H9 (cell line): ENCODE measurements at regions not wholly inside any gene's neighbourhood (a gene's known extent, or its start where the extent isn't known, plus 50 kb on each side); places are given as distances from the start of the nearest gene placed in this dataset.

ENCODE experiments used
- DNase-seq: peaks from one replicate; pipeline ENCODE4 v3.0.0-alpha.2; 2017
- H2AFZ ChIP-seq: one replicate; pipeline ENCODE4 v1.6.1; 2013; ENCODE audit warnings: mild to moderate bottlenecking, low read length, control low read depth, moderate library complexity
- H2AK5ac ChIP-seq: 2 replicates; pipeline ENCODE4 v1.6.1; 2013; ENCODE audit warnings: low read length, control low read depth, mixed read lengths; ENCODE audit not compliant: insufficient read length
- H2BK120ac ChIP-seq: one replicate; pipeline ENCODE4 v1.6.1; 2013; ENCODE audit warnings: low read depth, mild to moderate bottlenecking, low read length, control low read depth, inconsistent platforms; ENCODE audit not compliant: poor library complexity, severe bottlenecking
- H2BK12ac ChIP-seq: 2 replicates; pipeline ENCODE4 v1.6.1; 2013; ENCODE audit warnings: low read length, control low read depth, mixed read lengths, low read depth; ENCODE audit not compliant: insufficient read length
- H2BK15ac ChIP-seq: 2 replicates; pipeline ENCODE4 v1.6.1; 2013; ENCODE audit warnings: low read depth, low read length, control low read depth
- H2BK20ac ChIP-seq: one replicate; pipeline ENCODE4 v1.6.1; 2013; ENCODE audit warnings: low read depth, mild to moderate bottlenecking, low read length, control low read depth, inconsistent platforms; ENCODE audit not compliant: poor library complexity, severe bottlenecking
- H2BK5ac ChIP-seq: 2 replicates; pipeline ENCODE4 v1.6.1; 2013; ENCODE audit warnings: low read length, control low read depth, mixed read lengths; ENCODE audit not compliant: insufficient read length
- H3K14ac ChIP-seq: 2 replicates; pipeline ENCODE4 v1.6.1; 2013; ENCODE audit warnings: low read length, control low read depth; ENCODE audit not compliant: insufficient read depth
- H3K18ac ChIP-seq: 2 replicates; pipeline ENCODE4 v1.6.1; 2013; ENCODE audit warnings: low read depth, mild to moderate bottlenecking, mixed read lengths, low read length, control low read depth; ENCODE audit not compliant: insufficient read length
- H3K23ac ChIP-seq: 2 replicates; pipeline ENCODE4 v1.6.1; 2013; ENCODE audit warnings: low read length, control low read depth, mixed read lengths, low read depth; ENCODE audit not compliant: insufficient read length
- H3K23me2 ChIP-seq: 2 replicates; pipeline ENCODE4 v1.6.1; 2013; ENCODE audit warnings: low read depth, mild to moderate bottlenecking, mixed read lengths, low read length, control low read depth; ENCODE audit not compliant: insufficient read length, poor library complexity, severe bottlenecking
- H3K27ac ChIP-seq: 2 replicates; pipeline ENCODE4 v1.5.1; 2013; ENCODE audit warnings: low read length, control low read depth, mixed read lengths, low read depth; ENCODE audit not compliant: insufficient read length
- H3K27me3 ChIP-seq: 2 replicates; pipeline ENCODE4 v1.6.1; 2013; ENCODE audit warnings: low read length, control low read depth, inconsistent platforms; ENCODE audit not compliant: insufficient read depth
- H3K4ac ChIP-seq: 2 replicates; pipeline ENCODE4 v1.6.1; 2013; ENCODE audit warnings: low read depth, mild to moderate bottlenecking, control low read depth, inconsistent platforms, low read length, moderate library complexity
- H3K4me1 ChIP-seq: 2 replicates; pipeline ENCODE4 v1.6.1; 2013; ENCODE audit warnings: low read length, control low read depth, inconsistent platforms; ENCODE audit not compliant: insufficient read depth
- H3K4me2 ChIP-seq: 2 replicates; pipeline ENCODE4 v1.6.1; 2013; ENCODE audit warnings: low read length, control low read depth, mixed read lengths; ENCODE audit not compliant: insufficient read length, insufficient read depth
- H3K56ac ChIP-seq: 2 replicates; pipeline ENCODE4 v1.6.1; 2013; ENCODE audit warnings: low read depth, mild to moderate bottlenecking, mixed read lengths, low read length, control low read depth; ENCODE audit not compliant: insufficient read length
- H3K79me1 ChIP-seq: 2 replicates; pipeline ENCODE4 v1.6.1; 2013; ENCODE audit warnings: low read depth, mild to moderate bottlenecking, moderate library complexity, low read length, control low read depth, inconsistent platforms; ENCODE audit not compliant: insufficient read depth, poor library complexity, severe bottlenecking
- H3K79me2 ChIP-seq: 2 replicates; pipeline ENCODE4 v1.6.1; 2013; ENCODE audit warnings: low read length, control low read depth, inconsistent platforms; ENCODE audit not compliant: insufficient read depth
- H3K9ac ChIP-seq: 2 replicates; pipeline ENCODE4 v1.6.1; 2013; ENCODE audit warnings: low read length, control low read depth, mixed read lengths; ENCODE audit not compliant: insufficient read length; ENCODE audit errors: extremely low read depth
- H3K9me3 ChIP-seq: one replicate; pipeline ENCODE4 v1.6.1; 2013; ENCODE audit warnings: low read depth, low read length, inconsistent platforms; ENCODE audit not compliant: control insufficient read depth
- H3T11ph ChIP-seq: one replicate; pipeline ENCODE4 v1.6.1; 2013; ENCODE audit warnings: mild to moderate bottlenecking, low read length, control low read depth, inconsistent platforms
- H4K20me1 ChIP-seq: one replicate; pipeline ENCODE4 v1.6.1; 2013; ENCODE audit not compliant: control insufficient read depth, insufficient read length, insufficient read depth
- H4K5ac ChIP-seq: 2 replicates; pipeline ENCODE4 v1.6.1; 2013; ENCODE audit warnings: low read depth, mild to moderate bottlenecking, mixed read lengths, low read length, control low read depth; ENCODE audit not compliant: insufficient read length
- H4K8ac ChIP-seq: replicated peaks from 2 replicates; pipeline ENCODE4 v1.6.1; 2013; ENCODE audit warnings: low read length, control low read depth, mixed read lengths, low read depth; ENCODE audit not compliant: insufficient read length
- H4K91ac ChIP-seq: 2 replicates; pipeline ENCODE4 v1.6.1; 2013; ENCODE audit warnings: low read depth, mild to moderate bottlenecking, moderate library complexity, mixed read lengths, low read length, control low read depth; ENCODE audit not compliant: insufficient read length
- H3K27ac Mint-ChIP-seq, 3 experiments: 2 replicates in 2 of 3; 3 replicates in 1 of 3; pipeline ENCODE4 v1.8.0; 2020 to 2021; ENCODE audit warnings: mixed read lengths in 3 of 3, mild to moderate bottlenecking in 1 of 3, moderate library complexity in 1 of 3
- H3K27me3 Mint-ChIP-seq: 2 replicates; pipeline ENCODE4 v1.8.0; 2021; ENCODE audit warnings: low read depth, mild to moderate bottlenecking, moderate library complexity, mixed read lengths
- H3K36me3 Mint-ChIP-seq, 3 experiments: 2 replicates in 2 of 3; 3 replicates in 1 of 3; pipeline ENCODE4 v1.8.0; 2020 to 2021; ENCODE audit warnings: low read depth in 3 of 3, mixed read lengths in 3 of 3; ENCODE audit not compliant: insufficient read depth in 1 of 3
- H3K4me1 Mint-ChIP-seq, 2 experiments: 2 replicates each; pipeline ENCODE4 v1.8.0; 2020; ENCODE audit warnings: mixed read lengths in 2 of 2
- H3K4me3 Mint-ChIP-seq, 2 experiments: 2 replicates in 1 of 2; 3 replicates in 1 of 2; pipeline ENCODE4 v1.8.0; 2020 to 2021; ENCODE audit warnings: mild to moderate bottlenecking in 2 of 2, mixed read lengths in 2 of 2, moderate library complexity in 1 of 2
- H3K9me3 Mint-ChIP-seq, 2 experiments: 2 replicates in 1 of 2; 3 replicates in 1 of 2; pipeline ENCODE4 v1.8.0; 2020; ENCODE audit warnings: mild to moderate bottlenecking in 2 of 2, mixed read lengths in 2 of 2, moderate library complexity in 1 of 2
- WGBS: extraction: QIAGEN DNeasy Blood & Tissue Kit; methylation state at CpG from one replicate; pipeline ENCODE4 v1.1.7; 2013; ENCODE audit warnings: missing lambda C conversion rate, low lambda C conversion rate, mixed read lengths; ENCODE audit not compliant: insufficient read length; ENCODE audit errors: extremely low coverage; 5-methylcytosine and 5-hydroxymethylcytosine counted together
- TF ChIP-seq, protein P1 (sequence below): fragments of 200-600 bp; sonication (generic); conservative IDR thresholded peaks from 3 replicates; pipeline ENCODE4 v1.8.0; 2021; ENCODE audit warnings: antibody characterized with exemption, mild to moderate bottlenecking

DNA sequence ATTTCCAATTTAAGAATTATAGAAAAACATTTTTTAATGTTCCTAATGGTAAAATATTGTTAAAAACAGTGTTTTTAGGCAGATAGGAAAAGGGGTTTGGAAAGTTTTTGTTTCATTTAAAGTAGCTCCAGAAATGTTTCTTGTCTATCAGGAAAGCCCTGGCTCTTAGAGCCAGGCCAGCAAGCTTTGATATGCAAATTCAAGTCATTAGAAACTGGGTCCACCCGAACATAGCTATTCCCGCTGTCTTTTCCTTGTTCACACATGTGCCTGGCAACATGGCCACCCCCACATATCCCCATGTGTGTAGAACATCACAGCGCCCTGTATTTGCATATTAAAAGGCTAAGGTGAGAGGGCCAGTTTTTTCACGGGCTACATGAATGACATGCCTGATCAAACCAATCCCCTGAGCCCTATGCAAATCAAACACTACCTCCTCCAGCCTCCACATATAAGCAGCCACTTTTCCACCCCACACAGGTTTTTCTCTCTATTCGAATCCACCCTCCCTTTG, 925.3 kb upstream of the CDH10 start:
- DNase-seq: peak; percentile 60
- peaks cover 40 to 55% of the 10 kb centered on the region in 2 experiments for H3K4me1 Mint-ChIP-seq
- H3K27ac Mint-ChIP-seq: peak overlapping the region in 2 of 3 experiments; percentile 46 to 82; a peak in 5 of 7 replicates

More for the DNA sequence above, 925.3 kb upstream of the CDH10 start:
- Histone ChIP-seq H2BK120ac (no peak overlapping the region), H3K79me1 (no peaks in the 10 kb centered on the region), H3K23ac (no peak overlapping the region), H2BK12ac (no peak overlapping the region), H2BK15ac (no peak overlapping the region), H3K27me3 (no peaks in the 10 kb centered on the region), H3K9ac (no peak overlapping the region), H3K4me2 (peak overlapping the region; percentile 27), H3K4me1 (peaks cover 3% of the 10 kb centered on the region; the same call in 1 of the 2 replicates), H3T11ph (no peak overlapping the region), H3K79me2 (no peaks in the 10 kb centered on the region), H3K4ac (no peak overlapping the region), H2AK5ac (no peak overlapping the region), H4K91ac (no peak overlapping the region), H2AFZ (peak overlapping the region; percentile 68), H2BK5ac (no peak overlapping the region), H3K56ac (no peak overlapping the region), H3K23me2 (no peaks in the 10 kb centered on the region), H3K18ac (no peak overlapping the region), H3K27ac (no peak overlapping the region), H4K8ac (no peak overlapping the region), H4K20me1 (no peaks in the 10 kb centered on the region), H3K9me3 (no peaks in the 10 kb centered on the region), H4K5ac (no peak overlapping the region), H2BK20ac (no peak overlapping the region), H3K14ac (no peak overlapping the region)
- TF ChIP-seq, protein P1, sequence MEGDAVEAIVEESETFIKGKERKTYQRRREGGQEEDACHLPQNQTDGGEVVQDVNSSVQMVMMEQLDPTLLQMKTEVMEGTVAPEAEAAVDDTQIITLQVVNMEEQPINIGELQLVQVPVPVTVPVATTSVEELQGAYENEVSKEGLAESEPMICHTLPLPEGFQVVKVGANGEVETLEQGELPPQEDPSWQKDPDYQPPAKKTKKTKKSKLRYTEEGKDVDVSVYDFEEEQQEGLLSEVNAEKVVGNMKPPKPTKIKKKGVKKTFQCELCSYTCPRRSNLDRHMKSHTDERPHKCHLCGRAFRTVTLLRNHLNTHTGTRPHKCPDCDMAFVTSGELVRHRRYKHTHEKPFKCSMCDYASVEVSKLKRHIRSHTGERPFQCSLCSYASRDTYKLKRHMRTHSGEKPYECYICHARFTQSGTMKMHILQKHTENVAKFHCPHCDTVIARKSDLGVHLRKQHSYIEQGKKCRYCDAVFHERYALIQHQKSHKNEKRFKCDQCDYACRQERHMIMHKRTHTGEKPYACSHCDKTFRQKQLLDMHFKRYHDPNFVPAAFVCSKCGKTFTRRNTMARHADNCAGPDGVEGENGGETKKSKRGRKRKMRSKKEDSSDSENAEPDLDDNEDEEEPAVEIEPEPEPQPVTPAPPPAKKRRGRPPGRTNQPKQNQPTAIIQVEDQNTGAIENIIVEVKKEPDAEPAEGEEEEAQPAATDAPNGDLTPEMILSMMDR: no peak
- Mint-ChIP-seq H3K27me3 (no peaks in the 10 kb centered on the region), H3K9me3 (peaks cover 2 to 3% of the 10 kb centered on the region in 2 experiments; a peak in 3 of 5 replicates), H3K36me3 (peaks cover 0 to 10% (median 3%) of the 10 kb centered on the region in 3 experiments; a peak in 3 of 7 replicates), H3K4me3 (peak overlapping the region; percentile 47 to 53; a peak in 3 of 5 replicates)
- WGBS: no CpG with 5 or more reads among the region's 5 CpGs
